OCI-LY1 (cell line): ENCODE measurements at regions not wholly inside any gene's neighbourhood (a gene's known extent, or its start where the extent isn't known, plus 50 kb on each side); places are given as distances from the start of the nearest gene placed in this dataset.

Experiments
- EZH2 ChIP-seq: fragments of 200-600 bp; sonication (generic), shearing (Covaris generic); IDR thresholded peaks from 2 replicates; pipeline ENCODE4 v1.8.0; 2017; ENCODE audit warnings: borderline replicate concordance, mixed run types, mild to moderate bottlenecking, antibody characterized with exemption, low read length, moderate library complexity, mixed read lengths
- TF ChIP-seq, protein P1 (sequence below): fragments of 200-600 bp; sonication (generic), shearing (Covaris generic); IDR thresholded peaks from 2 replicates; pipeline ENCODE4 v1.5.1; 2017; ENCODE audit warnings: mild to moderate bottlenecking, antibody characterized with exemption, low read length, moderate library complexity, mixed read lengths

- TF ChIP-seq EZH2, result no peak
- TF ChIP-seq, protein P1, sequence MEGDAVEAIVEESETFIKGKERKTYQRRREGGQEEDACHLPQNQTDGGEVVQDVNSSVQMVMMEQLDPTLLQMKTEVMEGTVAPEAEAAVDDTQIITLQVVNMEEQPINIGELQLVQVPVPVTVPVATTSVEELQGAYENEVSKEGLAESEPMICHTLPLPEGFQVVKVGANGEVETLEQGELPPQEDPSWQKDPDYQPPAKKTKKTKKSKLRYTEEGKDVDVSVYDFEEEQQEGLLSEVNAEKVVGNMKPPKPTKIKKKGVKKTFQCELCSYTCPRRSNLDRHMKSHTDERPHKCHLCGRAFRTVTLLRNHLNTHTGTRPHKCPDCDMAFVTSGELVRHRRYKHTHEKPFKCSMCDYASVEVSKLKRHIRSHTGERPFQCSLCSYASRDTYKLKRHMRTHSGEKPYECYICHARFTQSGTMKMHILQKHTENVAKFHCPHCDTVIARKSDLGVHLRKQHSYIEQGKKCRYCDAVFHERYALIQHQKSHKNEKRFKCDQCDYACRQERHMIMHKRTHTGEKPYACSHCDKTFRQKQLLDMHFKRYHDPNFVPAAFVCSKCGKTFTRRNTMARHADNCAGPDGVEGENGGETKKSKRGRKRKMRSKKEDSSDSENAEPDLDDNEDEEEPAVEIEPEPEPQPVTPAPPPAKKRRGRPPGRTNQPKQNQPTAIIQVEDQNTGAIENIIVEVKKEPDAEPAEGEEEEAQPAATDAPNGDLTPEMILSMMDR, result no peak
These were observed 279.8 kb upstream of the POU5F2 start for GRCh38 chr5:94021246-94021645.
